ENCODE measurements at regions not wholly inside any gene's neighbourhood (a gene's known extent, or its start where the extent isn't known, plus 50 kb on each side); places are given as distances from the start of the nearest gene placed in this dataset.
A peak's percentile ranks its signal among the peaks of the same experiment; 100 is the strongest.
"Not testable (repeated sequence)": the region's sequence is repeated elsewhere in the genome, so short reads cannot be mapped to it uniquely, and the experiment has no call there.

DNA sequence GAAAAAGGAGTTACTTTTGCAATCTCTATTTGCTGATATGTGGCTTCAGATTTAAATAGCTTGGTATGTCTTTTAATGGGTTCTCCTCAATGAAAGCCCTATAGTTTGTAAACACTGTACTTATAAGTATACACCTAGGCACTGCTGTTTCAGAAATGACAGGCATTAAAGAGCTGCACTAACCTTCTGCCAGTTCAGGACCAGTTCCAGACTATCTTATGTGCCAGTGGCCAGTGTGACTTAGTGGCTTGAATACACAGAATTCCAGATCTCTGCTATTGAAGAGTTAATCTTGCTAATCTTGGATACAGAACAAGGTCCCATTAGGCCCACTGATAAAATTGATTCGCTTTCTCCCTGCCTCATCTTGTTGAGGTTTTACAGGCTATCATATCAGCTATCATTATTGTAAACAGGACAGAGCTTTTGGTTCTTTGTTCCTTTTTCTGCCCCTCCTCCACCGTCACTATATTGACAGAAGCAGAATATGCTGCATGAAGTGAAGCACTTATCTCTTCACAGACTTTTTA, 337.5 kb downstream of the LRRIQ3 start:
- no CpG with 5 or more reads among the region's 2 CpGs for WGBS (ENCODE audit: insufficient coverage)

DNA sequence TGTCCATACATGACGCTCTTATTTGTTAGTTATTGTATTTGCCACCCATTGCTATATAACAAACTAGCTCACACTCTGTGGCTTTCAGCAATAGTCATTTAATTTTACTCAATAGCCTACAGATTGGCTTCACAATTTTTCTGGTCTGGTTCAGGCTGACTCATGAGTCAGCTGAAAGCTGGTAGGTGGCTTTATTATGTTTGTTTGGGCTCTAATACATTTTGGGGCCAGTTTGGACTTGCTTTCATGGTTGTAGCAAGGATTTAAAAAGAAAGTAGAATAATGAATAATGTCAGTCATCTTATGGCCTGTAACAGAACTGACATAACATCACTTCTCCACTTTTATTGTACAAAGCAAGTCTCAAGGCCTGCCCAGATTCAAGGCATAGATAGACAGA, 338.7 kb downstream of the LRRIQ3 start:
- Histone ChIP-seq H3K9me3 (replicated peaks; ENCODE audit: control insufficient read depth, low read depth, low read length) (no peaks in the 10 kb centered on the region), H3K36me3 (ENCODE audit: control insufficient read depth, insufficient read depth, low read length) (no peaks in the 10 kb centered on the region), H3K27ac (ENCODE audit: low read length) (no peak overlapping the region), H3K27me3 (ENCODE audit: control insufficient read depth, insufficient read depth, low read length) (no peaks in the 10 kb centered on the region), H3K4me1 (ENCODE audit: control insufficient read depth, insufficient read depth, low read length) (no peaks in the 10 kb centered on the region), H3K4me3 (ENCODE audit: low read length) (no peak overlapping the region)
- no peak for DNase-seq
- no CpG with 5 or more reads among the region's 1 CpG for whole genome bisulfite sequencing (ENCODE audit: insufficient coverage)

More for the DNA sequence above, 337.5 kb downstream of the LRRIQ3 start:
- H3K36me3 ChIP-seq (ENCODE audit: control insufficient read depth, insufficient read depth, low read length), result no peaks in the 10 kb centered on the region
- H3K4me3 ChIP-seq (ENCODE audit: low read length), result no peak overlapping the region
- H3K27me3 ChIP-seq (ENCODE audit: control insufficient read depth, insufficient read depth, low read length), result no peaks in the 10 kb centered on the region
- no peak overlapping the region for H3K27ac ChIP-seq (ENCODE audit: low read length)
- H3K9me3 ChIP-seq (replicated peaks; ENCODE audit: control insufficient read depth, low read depth, low read length), result no peaks in the 10 kb centered on the region
- DNase-seq, result no peak
- no peaks in the 10 kb centered on the region for H3K4me1 ChIP-seq (ENCODE audit: control insufficient read depth, insufficient read depth, low read length)

DNA sequence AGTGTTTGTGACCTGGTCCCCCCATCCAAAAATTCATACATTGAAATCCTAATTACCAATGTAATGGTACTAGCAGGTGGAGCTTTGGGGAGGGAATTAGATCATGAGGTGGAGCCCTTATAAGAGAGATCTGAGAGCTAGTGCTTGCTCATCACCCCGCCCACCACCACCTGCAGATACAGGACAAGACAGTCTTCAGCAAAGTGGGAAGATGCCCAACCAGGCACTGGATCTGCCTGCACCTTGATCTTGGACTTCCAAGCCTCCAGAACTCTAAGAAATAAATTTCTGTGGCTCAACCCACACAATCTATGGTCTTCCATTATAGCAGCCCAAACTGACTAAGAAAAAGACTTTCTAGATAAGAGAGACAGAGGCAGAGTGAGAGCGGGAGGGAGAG, 343.4 kb downstream of the LRRIQ3 start:
- no peak for DNase-seq
- WGBS (ENCODE audit: insufficient coverage), result 40% methylated on average over 1 of the region's 2 CpGs
- Histone ChIP-seq H3K36me3 (ENCODE audit: control insufficient read depth, insufficient read depth, low read length) (no peaks in the 10 kb centered on the region), H3K9me3 (replicated peaks; ENCODE audit: control insufficient read depth, low read depth, low read length) (no peaks in the 10 kb centered on the region), H3K27ac (ENCODE audit: low read length) (no peak overlapping the region), H3K4me1 (ENCODE audit: control insufficient read depth, insufficient read depth, low read length) (no peaks in the 10 kb centered on the region), H3K4me3 (ENCODE audit: low read length) (no peak overlapping the region), H3K27me3 (ENCODE audit: control insufficient read depth, insufficient read depth, low read length) (no peaks in the 10 kb centered on the region)

DNA sequence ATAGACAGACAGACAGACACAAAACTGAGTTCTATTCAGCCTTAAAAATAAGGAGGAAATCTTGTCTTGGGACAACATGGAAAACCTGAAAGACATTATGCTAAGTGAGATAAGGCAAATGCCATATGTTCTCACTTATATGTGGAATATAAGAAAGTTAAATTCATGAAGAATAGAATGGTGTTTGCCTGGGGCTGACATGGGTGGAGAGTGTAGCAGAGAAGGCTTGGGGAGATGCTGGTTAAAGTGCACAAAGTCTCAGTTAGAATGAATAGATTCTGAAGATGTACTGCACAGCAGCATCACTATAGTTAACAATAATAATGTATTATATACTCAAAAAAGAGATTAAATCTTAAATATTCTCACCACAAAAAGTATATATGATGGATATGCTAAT, 355.5 kb downstream of the LRRIQ3 start:
- Histone ChIP-seq H3K27ac (ENCODE audit: low read length) (no peak overlapping the region), H3K27me3 (ENCODE audit: control insufficient read depth, insufficient read depth, low read length) (no peaks in the 10 kb centered on the region), H3K4me3 (ENCODE audit: low read length) (no peak overlapping the region), H3K4me1 (ENCODE audit: control insufficient read depth, insufficient read depth, low read length) (no peaks in the 10 kb centered on the region), H3K36me3 (ENCODE audit: control insufficient read depth, insufficient read depth, low read length) (no peaks in the 10 kb centered on the region), H3K9me3 (replicated peaks; ENCODE audit: control insufficient read depth, low read depth, low read length) (no peaks in the 10 kb centered on the region)
- DNase-seq, result no peak

DNA sequence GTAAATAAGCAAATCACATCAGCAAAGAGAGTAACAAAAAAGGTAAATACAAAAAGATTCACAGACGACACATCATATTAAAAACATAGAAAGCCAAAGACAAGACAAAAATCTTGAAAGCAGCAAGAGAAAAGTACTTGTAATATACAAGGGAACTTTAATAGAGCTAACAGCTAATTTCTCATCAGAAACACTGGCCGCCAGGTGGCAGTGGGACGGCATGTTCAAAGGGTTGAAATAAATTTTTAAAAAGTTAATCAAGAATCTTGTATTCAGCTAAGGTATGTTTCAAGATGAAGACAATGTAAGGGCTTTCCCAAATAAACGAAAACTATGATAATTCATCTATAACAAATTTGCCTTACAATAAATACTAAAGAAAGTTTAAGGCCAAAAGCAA, 358.1 kb downstream of the LRRIQ3 start:
- no peaks in the 10 kb centered on the region for H3K4me1 ChIP-seq (ENCODE audit: control insufficient read depth, insufficient read depth, low read length)
- no peak overlapping the region for H3K27ac ChIP-seq (ENCODE audit: low read length)
- no peaks in the 10 kb centered on the region for H3K27me3 ChIP-seq (ENCODE audit: control insufficient read depth, insufficient read depth, low read length)
- WGBS (ENCODE audit: insufficient coverage), result no CpG with 5 or more reads among the region's 4 CpGs
- no peak overlapping the region for H3K4me3 ChIP-seq (ENCODE audit: low read length)
- H3K9me3 ChIP-seq (replicated peaks; ENCODE audit: control insufficient read depth, low read depth, low read length), result no peaks in the 10 kb centered on the region
- no peak for DNase-seq
- H3K36me3 ChIP-seq (ENCODE audit: control insufficient read depth, insufficient read depth, low read length), result no peaks in the 10 kb centered on the region

DNA sequence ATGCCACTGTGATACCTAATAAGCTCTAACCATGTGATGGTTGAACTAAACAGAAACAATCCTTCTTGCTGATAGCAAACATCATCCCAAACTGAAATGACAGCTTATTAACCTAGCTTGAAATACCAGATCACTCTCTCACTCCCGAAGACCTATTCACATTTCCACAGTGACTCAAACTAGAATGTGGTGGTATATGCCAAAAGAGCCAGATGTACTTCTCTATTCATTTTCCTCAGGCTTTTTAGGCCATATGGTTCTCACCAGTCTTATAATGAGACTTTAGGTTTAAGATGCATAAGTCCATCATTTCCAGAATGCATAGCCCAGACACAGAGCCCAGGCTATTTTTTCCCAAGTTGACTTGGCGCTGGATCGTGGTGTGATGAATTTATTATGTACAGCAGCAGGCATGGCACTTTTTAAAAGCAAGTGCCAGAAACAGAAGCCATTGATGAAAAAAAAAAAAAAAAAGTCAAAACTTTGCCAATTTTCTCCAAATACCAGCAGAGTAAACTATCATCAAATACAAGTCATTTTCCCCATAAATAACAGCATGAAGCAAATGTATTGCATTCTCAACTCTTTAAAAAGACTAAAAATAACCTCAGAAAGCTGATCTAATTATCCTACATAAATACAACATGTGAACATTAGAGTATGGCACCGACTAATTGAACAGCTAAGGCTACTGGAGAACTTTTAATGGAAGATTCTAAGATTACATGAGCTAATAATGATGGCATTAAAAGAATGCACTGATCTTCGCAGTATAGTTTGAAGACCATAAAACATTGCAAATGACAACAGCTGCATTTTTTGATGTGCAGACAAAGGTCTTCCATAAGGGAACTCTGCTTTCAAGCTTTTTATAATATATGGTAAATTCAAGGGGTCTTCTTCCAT, 365.4 kb downstream of the LRRIQ3 start:
- peak overlapping the region; percentile 52 for H3K27ac ChIP-seq (ENCODE audit: low read length)
- no peaks in the 10 kb centered on the region for H3K36me3 ChIP-seq (ENCODE audit: control insufficient read depth, insufficient read depth, low read length)
- H3K4me3 ChIP-seq (ENCODE audit: low read length), result no peak overlapping the region
- H3K27me3 ChIP-seq (ENCODE audit: control insufficient read depth, insufficient read depth, low read length), result no peaks in the 10 kb centered on the region
- H3K4me1 ChIP-seq (ENCODE audit: control insufficient read depth, insufficient read depth, low read length), result peaks cover 4% of the 10 kb centered on the region
- no peaks in the 10 kb centered on the region for H3K9me3 ChIP-seq (replicated peaks; ENCODE audit: control insufficient read depth, low read depth, low read length)
- no CpG with 5 or more reads among the region's 5 CpGs for WGBS (ENCODE audit: insufficient coverage)
- peak; percentile 69 for DNase-seq

DNA sequence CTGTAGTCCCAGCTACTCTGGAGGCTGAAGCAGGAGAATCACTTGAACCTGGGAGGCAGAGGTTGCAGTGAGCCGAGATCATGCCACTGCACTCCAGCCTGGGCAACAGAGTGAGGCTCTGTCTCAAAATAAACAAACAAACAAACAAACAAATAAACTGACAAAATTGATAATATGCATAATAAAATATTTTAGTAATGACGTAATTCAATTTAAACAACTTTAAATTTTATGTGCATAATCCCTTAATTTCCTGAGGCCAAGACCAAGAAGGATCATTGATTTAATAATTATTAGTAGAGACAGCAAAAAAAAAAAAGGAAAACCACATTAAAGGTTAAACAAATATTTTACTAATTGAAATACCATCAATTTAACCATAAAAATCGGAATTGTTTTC, 370.7 kb downstream of the LRRIQ3 start:
- H3K27ac ChIP-seq (ENCODE audit: low read length); H3K9me3 ChIP-seq (replicated peaks; ENCODE audit: control insufficient read depth, low read depth, low read length); H3K36me3 ChIP-seq (ENCODE audit: control insufficient read depth, insufficient read depth, low read length); H3K4me1 ChIP-seq (ENCODE audit: control insufficient read depth, insufficient read depth, low read length); H3K4me3 ChIP-seq (ENCODE audit: low read length); DNase-seq; H3K27me3 ChIP-seq (ENCODE audit: control insufficient read depth, insufficient read depth, low read length): not testable (repeated sequence)
- no CpG with 5 or more reads among the region's 3 CpGs for WGBS (ENCODE audit: insufficient coverage)

DNA sequence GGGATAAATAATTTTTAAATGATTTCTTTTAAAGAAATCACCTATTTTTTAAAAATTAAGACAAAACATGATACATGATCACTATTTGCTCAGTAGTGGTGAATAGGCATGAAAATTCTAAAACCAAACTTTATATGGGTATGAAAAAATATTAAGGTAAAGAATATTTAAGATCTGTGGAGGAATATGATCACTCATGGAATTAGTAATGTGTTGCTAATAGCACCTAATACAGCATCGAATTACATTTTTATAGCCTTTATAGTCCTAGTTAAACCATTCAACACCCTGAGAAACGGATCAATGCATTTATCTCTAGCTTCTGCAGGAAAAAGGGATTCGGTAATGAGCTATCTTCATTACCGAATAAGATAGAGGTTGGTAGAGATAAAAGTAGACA, 373.9 kb downstream of the LRRIQ3 start:
- H3K27me3 ChIP-seq (ENCODE audit: control insufficient read depth, insufficient read depth, low read length), result no peaks in the 10 kb centered on the region
- no peaks in the 10 kb centered on the region for H3K36me3 ChIP-seq (ENCODE audit: control insufficient read depth, insufficient read depth, low read length)
- no peak overlapping the region for H3K4me3 ChIP-seq (ENCODE audit: low read length)
- no peak overlapping the region for H3K27ac ChIP-seq (ENCODE audit: low read length)
- 100% methylated on average over 2 of the region's 4 CpGs for WGBS (ENCODE audit: insufficient coverage)
- no peaks in the 10 kb centered on the region for H3K9me3 ChIP-seq (replicated peaks; ENCODE audit: control insufficient read depth, low read depth, low read length)
- DNase-seq, result no peak
- H3K4me1 ChIP-seq (ENCODE audit: control insufficient read depth, insufficient read depth, low read length), result no peaks in the 10 kb centered on the region

DNA sequence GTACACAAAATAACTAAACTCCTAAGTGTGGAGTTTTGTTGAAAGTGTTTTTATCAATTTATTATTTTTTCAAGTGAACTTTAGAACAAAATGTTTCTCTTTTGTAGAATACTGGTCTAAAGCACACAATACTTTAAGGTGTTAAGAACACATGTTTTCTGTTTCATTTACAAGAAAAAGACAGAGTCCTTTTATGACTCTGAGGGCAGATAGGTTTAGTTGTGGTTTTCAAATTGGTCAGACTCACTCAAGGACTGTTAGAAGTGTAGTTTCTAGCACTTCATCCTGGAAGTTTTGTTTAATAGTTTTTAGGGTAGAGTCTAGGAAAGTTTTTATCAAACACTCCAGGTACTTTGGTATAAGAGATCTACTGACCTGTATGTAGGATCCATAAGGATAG, 376.5 kb downstream of the LRRIQ3 start:
- no peaks in the 10 kb centered on the region for H3K27me3 ChIP-seq (ENCODE audit: control insufficient read depth, insufficient read depth, low read length)
- no peak overlapping the region for H3K27ac ChIP-seq (ENCODE audit: low read length)
- no peak overlapping the region for H3K4me3 ChIP-seq (ENCODE audit: low read length)
- H3K4me1 ChIP-seq (ENCODE audit: control insufficient read depth, insufficient read depth, low read length), result no peaks in the 10 kb centered on the region
- DNase-seq, result no peak
- H3K36me3 ChIP-seq (ENCODE audit: control insufficient read depth, insufficient read depth, low read length), result no peaks in the 10 kb centered on the region
- no peaks in the 10 kb centered on the region for H3K9me3 ChIP-seq (replicated peaks; ENCODE audit: control insufficient read depth, low read depth, low read length)

DNA sequence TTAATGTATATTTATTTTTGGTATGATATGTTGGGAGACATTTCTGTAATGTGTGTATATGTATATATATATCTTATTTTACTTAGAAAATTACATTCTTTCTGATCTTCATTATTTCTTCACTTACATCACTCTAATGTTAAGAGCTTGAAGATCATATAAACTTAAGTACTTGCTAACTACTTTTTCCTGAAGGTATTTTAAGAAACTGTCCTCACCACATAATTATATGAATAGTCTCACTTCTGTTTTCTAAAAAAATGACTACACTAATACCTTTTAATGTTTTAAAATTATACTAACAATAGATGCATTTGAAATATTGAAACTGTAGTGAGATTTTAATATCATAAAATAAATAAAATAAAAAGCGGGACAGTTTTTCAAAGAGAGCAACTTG, 377.1 kb downstream of the LRRIQ3 start:
- no peak for DNase-seq
- no peak overlapping the region for H3K4me3 ChIP-seq (ENCODE audit: low read length)
- H3K9me3 ChIP-seq (replicated peaks; ENCODE audit: control insufficient read depth, low read depth, low read length), result no peaks in the 10 kb centered on the region
- H3K27ac ChIP-seq (ENCODE audit: low read length), result no peak overlapping the region
- H3K36me3 ChIP-seq (ENCODE audit: control insufficient read depth, insufficient read depth, low read length), result no peaks in the 10 kb centered on the region
- no CpG with 5 or more reads among the region's 1 CpG for WGBS (ENCODE audit: insufficient coverage)
- no peaks in the 10 kb centered on the region for H3K4me1 ChIP-seq (ENCODE audit: control insufficient read depth, insufficient read depth, low read length)
- H3K27me3 ChIP-seq (ENCODE audit: control insufficient read depth, insufficient read depth, low read length), result no peaks in the 10 kb centered on the region
